ENCODE measurements at regions not wholly inside any gene's neighbourhood (a gene's known extent, or its start where the extent isn't known, plus 50 kb on each side); places are given as distances from the start of the nearest gene placed in this dataset.

- 86 to 90% methylated on average over 2 of the region's 2 CpGs for WGBS, 2 donors
- intact Hi-C loops (cut with DNase I) = no loop called here
These were observed 2868.3 kb upstream of the PCDH20 start for GRCh38 chr13:64283926-64284325.

GRCh38 chr13:64278493-64278892, 2862.8 kb upstream of the PCDH20 start:
- WGBS, 2 donors = 87 to 91% methylated on average over 5 of the region's 5 CpGs
- intact Hi-C loops (cut with DNase I) = no loop called here

More at GRCh38 chr13:64283926-64284325, 2868.3 kb upstream of the PCDH20 start:
- TF ChIP-seq POLR2A (IDR thresholded peaks at IDR 0.05) (no peak), CTCF (IDR thresholded peaks at IDR 0.05) (no peak)
- Histone ChIP-seq H3K9me3 (no peaks in the 10 kb centered on the region), H3K27me3 (no peaks in the 10 kb centered on the region), H3K4me1 (no peaks in the 10 kb centered on the region), H3K4me3 (replicated peaks in 1 of 3) (no peak overlapping the region), H3K36me3 (no peaks in the 10 kb centered on the region), H3K27ac (no peak overlapping the region)
- DNase-seq = no peak

GRCh38 chr13:64277097-64277496, 2861.4 kb upstream of the PCDH20 start:
- intact Hi-C loops (cut with DNase I) = no loop called here
- Histone ChIP-seq H3K4me1 (no peaks in the 10 kb centered on the region), H3K27ac (no peak overlapping the region), H3K27me3 (no peaks in the 10 kb centered on the region), H3K4me3 (replicated peaks in 1 of 3) (no peak overlapping the region), H3K36me3 (no peaks in the 10 kb centered on the region), H3K9me3 (no peaks in the 10 kb centered on the region)
- 89 to 94% methylated on average over 2 of the region's 2 CpGs for WGBS, 2 donors
- TF ChIP-seq POLR2A (IDR thresholded peaks at IDR 0.05) (no peak), CTCF (IDR thresholded peaks at IDR 0.05) (no peak)
- DNase-seq = no peak

More at GRCh38 chr13:64278493-64278892, 2862.8 kb upstream of the PCDH20 start:
- Histone ChIP-seq H3K36me3 (no peaks in the 10 kb centered on the region), H3K9me3 (no peaks in the 10 kb centered on the region), H3K27ac (no peak overlapping the region), H3K4me3 (replicated peaks in 1 of 3) (no peak overlapping the region), H3K4me1 (no peaks in the 10 kb centered on the region), H3K27me3 (no peaks in the 10 kb centered on the region)
- DNase-seq = no peak
- no peak for TF ChIP-seq CTCF (IDR thresholded peaks at IDR 0.05)
- TF ChIP-seq POLR2A (IDR thresholded peaks at IDR 0.05) = no peak

GRCh38 chr13:64276232-64276631, 2860.6 kb upstream of the PCDH20 start:
- no peaks in the 10 kb centered on the region for H3K36me3 ChIP-seq
- TF ChIP-seq CTCF (IDR thresholded peaks at IDR 0.05) = no peak
- TF ChIP-seq POLR2A (IDR thresholded peaks at IDR 0.05) = no peak
- intact Hi-C loops (cut with DNase I) = no loop called here
- 43 to 45% methylated on average over 2 of the region's 2 CpGs for WGBS, 2 donors
- H3K9me3 ChIP-seq = no peaks in the 10 kb centered on the region
- no peak overlapping the region for H3K4me3 ChIP-seq (replicated peaks in 1 of 3)
- H3K27ac ChIP-seq = no peak overlapping the region
- DNase-seq = no peak
- no peaks in the 10 kb centered on the region for H3K4me1 ChIP-seq
- no peaks in the 10 kb centered on the region for H3K27me3 ChIP-seq

- intact Hi-C loops (cut with DNase I) = no loop called here
- WGBS, 2 donors = 72 to 81% methylated on average over 5 of the region's 5 CpGs
- Histone ChIP-seq H3K27me3 (no peaks in the 10 kb centered on the region), H3K4me3 (replicated peaks in 1 of 3) (no peak overlapping the region), H3K4me1 (no peaks in the 10 kb centered on the region), H3K36me3 (no peaks in the 10 kb centered on the region), H3K9me3 (no peaks in the 10 kb centered on the region), H3K27ac (no peak overlapping the region)
- no peak for DNase-seq
- TF ChIP-seq POLR2A (IDR thresholded peaks at IDR 0.05) = no peak
- no peak for TF ChIP-seq CTCF (IDR thresholded peaks at IDR 0.05)
These were observed 2859.0 kb upstream of the PCDH20 start for GRCh38 chr13:64274481-64275217.
